H1 (cell line): ENCODE measurements at regions not wholly inside any gene's neighbourhood (a gene's known extent, or its start where the extent isn't known, plus 50 kb on each side); places are given as distances from the start of the nearest gene placed in this dataset.

ENCODE experiments used
- MAFK ChIP-seq: IDR thresholded peaks from 2 replicates; pipeline ENCODE4 v1.6.1; 2012; ENCODE audit warnings: low read depth, mild to moderate bottlenecking, improper control_type of control experiment, low read length
- NRF1 ChIP-seq: IDR thresholded peaks from 2 replicates; pipeline ENCODE4 v1.6.1; 2011; ENCODE audit warnings: mild to moderate bottlenecking, low read depth, low read length, improper control_type of control experiment
- POLR2A ChIP-seq, 2 experiments: IDR thresholded peaks; 1 replicate in 1 of 2; 2 replicates in 1 of 2; pipeline ENCODE4 v1.6.1; 2011; ENCODE audit warnings: low read depth in 2 of 2, low read length in 2 of 2, mild to moderate bottlenecking in 2 of 2; ENCODE audit errors: control extremely low read depth in 1 of 2
- RAD21 ChIP-seq, 2 experiments: IDR thresholded peaks in 1 of 2; conservative IDR thresholded peaks in 1 of 2; 2 replicates each; pipeline ENCODE4 v1.6.1; 2011; ENCODE audit warnings: low read depth in 2 of 2, low read length in 2 of 2, improper control_type of control experiment in 1 of 2, inconsistent platforms in 1 of 2, mild to moderate bottlenecking in 1 of 2, moderate library complexity in 1 of 2

DNA sequence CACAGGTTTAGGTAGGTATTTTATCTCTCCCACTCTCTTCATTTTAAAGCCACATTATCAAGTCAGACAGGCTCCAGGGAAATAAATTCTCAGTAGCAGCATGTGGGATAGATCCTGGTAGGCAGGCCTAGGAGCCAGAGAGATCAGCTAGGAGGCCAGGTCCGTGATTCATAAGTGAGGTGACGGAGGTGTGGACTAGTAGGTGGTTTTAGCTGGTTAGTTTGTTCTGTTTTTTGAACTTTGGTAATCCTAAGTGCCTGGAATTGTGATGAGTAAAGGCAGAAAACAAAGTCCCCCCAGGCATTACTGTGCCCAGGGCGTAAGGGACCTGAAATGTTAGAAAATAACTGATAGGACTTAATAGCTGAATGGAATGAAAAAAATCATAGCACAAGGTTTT, 53.6 kb upstream of the E2F3 start (continued):
- no peak for TF ChIP-seq RAD21 (IDR thresholded peaks at IDR 0.05 in 1 of 2, conservative IDR thresholded peaks at IDR 0.05 in 1 of 2; ENCODE audit: low read depth in 2 of 2, low read length in 2 of 2)
- TF ChIP-seq NRF1, result no peak
- TF ChIP-seq MAFK, result no peak
- TF ChIP-seq POLR2A (IDR thresholded peaks at IDR 0.05; ENCODE audit: control extremely low read depth in 1 of 2, low read depth in 2 of 2, low read length in 2 of 2), result no peak
- TF ChIP-seq, all 59 proteins: peak for 0
